Thoracic aorta (tissue), 2 donors: ENCODE measurements at regions not wholly inside any gene's neighbourhood (a gene's known extent, or its start where the extent isn't known, plus 50 kb on each side); places are given as distances from the start of the nearest gene placed in this dataset.

Experiments used
- ATAC-seq: fragments of 150-250 bp; one replicate; pipeline ENCODE4 v1.8.0; 2017; ENCODE audit warnings: low read depth; ENCODE audit not compliant: insufficient number of reproducible peaks, low FRiP score
- DNase-seq: peaks from one replicate; pipeline ENCODE4 v3.0.0-alpha.2; 2020; ENCODE audit warnings: low spot score
- H3K27ac ChIP-seq, 2 donors: fragments of 200-600 bp; sonication (generic); 1 replicate in 1 of 2; 2 replicates in 1 of 2; pipeline ENCODE4 v1.5.1; 2016; ENCODE audit warnings: mild to moderate bottlenecking in 2 of 2, moderate library complexity in 2 of 2
- H3K27me3 ChIP-seq: fragments of 200-600 bp; sonication (generic); replicated peaks from 2 replicates; pipeline ENCODE4 v1.6.0; 2016; ENCODE audit warnings: mild to moderate bottlenecking; ENCODE audit not compliant: insufficient read depth
- H3K36me3 ChIP-seq: fragments of 200-600 bp; sonication (generic); one replicate; pipeline ENCODE4 v1.5.1; 2016
- H3K4me1 ChIP-seq, 2 donors: fragments of 200-600 bp; sonication (generic); 1 replicate in 1 of 2; 2 replicates in 1 of 2; pipeline versions ENCODE4 v1.5.1 to v1.6.0; 2016; ENCODE audit warnings: low read depth in 2 of 2, mild to moderate bottlenecking in 1 of 2; ENCODE audit not compliant: control insufficient read depth in 1 of 2
- H3K4me3 ChIP-seq: fragments of 200-600 bp; sonication (generic); 2 replicates; pipeline ENCODE4 v1.5.1; 2016; ENCODE audit warnings: mild to moderate bottlenecking
- H3K9me3 ChIP-seq: fragments of 200-600 bp; sonication (generic); 2 replicates; pipeline ENCODE4 v1.5.1; 2016
- TF ChIP-seq, protein P1 (sequence below): fragments of 200-600 bp; sonication (generic); IDR thresholded peaks from one replicate; pipeline ENCODE4 v1.5.1; 2019; ENCODE audit warnings: antibody characterized with exemption

DNA sequence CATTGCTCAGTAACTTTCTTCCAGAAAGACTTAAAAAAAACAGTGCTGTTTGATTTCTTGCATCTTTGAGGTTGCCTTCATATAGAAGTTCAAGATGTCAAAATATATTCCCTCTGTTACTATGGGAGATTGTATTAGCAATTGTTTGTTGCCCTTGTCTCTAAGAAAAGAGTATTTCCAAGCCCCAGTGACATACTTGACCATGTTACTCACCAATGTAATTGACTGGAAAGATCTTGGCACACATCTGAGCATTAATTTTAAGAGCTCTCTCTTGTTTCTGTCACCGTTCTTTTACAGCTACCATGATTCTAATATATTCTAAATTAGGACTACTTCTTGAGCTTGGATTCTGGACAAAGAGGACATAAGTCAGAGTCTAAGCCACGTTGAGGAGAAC lies 902.7 kb upstream of the EPHA5 start:
- no peak overlapping the region for H3K27ac ChIP-seq
- no peaks in the 10 kb centered on the region for H3K27me3 ChIP-seq
- no peaks in the 10 kb centered on the region for H3K9me3 ChIP-seq
- DNase-seq, result no peak
- no peaks in the 10 kb centered on the region for H3K36me3 ChIP-seq
- no peak overlapping the region for H3K4me3 ChIP-seq
- TF ChIP-seq, protein P1, sequence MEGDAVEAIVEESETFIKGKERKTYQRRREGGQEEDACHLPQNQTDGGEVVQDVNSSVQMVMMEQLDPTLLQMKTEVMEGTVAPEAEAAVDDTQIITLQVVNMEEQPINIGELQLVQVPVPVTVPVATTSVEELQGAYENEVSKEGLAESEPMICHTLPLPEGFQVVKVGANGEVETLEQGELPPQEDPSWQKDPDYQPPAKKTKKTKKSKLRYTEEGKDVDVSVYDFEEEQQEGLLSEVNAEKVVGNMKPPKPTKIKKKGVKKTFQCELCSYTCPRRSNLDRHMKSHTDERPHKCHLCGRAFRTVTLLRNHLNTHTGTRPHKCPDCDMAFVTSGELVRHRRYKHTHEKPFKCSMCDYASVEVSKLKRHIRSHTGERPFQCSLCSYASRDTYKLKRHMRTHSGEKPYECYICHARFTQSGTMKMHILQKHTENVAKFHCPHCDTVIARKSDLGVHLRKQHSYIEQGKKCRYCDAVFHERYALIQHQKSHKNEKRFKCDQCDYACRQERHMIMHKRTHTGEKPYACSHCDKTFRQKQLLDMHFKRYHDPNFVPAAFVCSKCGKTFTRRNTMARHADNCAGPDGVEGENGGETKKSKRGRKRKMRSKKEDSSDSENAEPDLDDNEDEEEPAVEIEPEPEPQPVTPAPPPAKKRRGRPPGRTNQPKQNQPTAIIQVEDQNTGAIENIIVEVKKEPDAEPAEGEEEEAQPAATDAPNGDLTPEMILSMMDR, result no peak
- ATAC-seq, result no peak
- peaks cover 0 to 23% of the 10 kb centered on the region in 2 donors for H3K4me1 ChIP-seq

DNA sequence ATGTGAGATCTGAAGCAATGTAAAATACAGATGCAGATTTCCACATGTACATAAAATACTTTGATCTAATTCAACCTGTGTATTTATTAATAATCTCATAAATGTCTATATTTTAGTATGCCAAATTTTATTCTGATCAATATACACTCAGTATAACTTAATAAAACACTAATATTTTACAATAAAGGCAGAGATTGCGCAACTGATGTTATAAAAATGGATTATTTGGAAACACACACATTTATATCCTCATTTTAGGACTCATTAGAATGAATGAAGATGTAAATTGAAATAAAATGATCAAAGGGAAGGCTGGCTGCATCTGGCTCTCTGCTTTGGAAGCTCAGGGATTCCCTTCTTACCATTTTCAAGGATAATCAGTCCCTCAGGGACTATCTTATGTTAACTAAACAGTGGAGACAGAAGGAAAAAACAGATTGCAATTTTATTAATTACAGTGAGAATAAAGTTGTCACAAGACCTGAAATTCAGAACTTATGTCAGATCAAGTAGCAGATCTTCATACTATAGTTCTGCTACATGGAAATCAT lies 900.9 kb upstream of the EPHA5 start:
- no peaks in the 10 kb centered on the region for H3K36me3 ChIP-seq
- H3K27me3 ChIP-seq, result no peaks in the 10 kb centered on the region
- H3K4me1 ChIP-seq, result peaks cover 0 to 23% of the 10 kb centered on the region in 2 donors
- no peak overlapping the region for H3K27ac ChIP-seq
- no peak for DNase-seq
- TF ChIP-seq, protein P1, result no peak
- H3K4me3 ChIP-seq, result no peak overlapping the region
- H3K9me3 ChIP-seq, result no peaks in the 10 kb centered on the region
- ATAC-seq, result no peak

DNA sequence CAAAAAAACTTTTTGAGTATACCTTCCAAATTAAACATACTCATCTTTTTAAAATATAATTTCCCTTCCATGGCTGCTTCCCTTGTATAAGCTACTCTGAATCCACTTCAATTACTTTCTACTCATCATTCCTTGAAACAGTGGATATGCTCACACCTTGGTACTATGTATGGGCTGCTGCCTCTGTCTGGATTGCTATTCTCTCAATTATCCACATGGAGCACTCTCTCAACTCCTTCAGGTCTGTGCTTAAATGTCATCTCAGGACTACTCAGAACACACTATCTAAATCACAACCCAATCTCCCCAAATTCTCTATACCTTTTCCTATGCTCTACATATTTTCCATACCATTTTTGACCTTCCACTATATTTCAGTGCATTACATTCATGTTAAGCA lies 898.9 kb upstream of the EPHA5 start:
- H3K36me3 ChIP-seq, result no peaks in the 10 kb centered on the region
- no peaks in the 10 kb centered on the region for H3K27me3 ChIP-seq
- DNase-seq, result no peak
- no peak for ATAC-seq
- no peak overlapping the region for H3K4me3 ChIP-seq
- no peak overlapping the region for H3K27ac ChIP-seq
- no peaks in the 10 kb centered on the region for H3K9me3 ChIP-seq
- H3K4me1 ChIP-seq, result peaks cover 0 to 28% of the 10 kb centered on the region in 2 donors
- TF ChIP-seq, protein P1, result no peak

DNA sequence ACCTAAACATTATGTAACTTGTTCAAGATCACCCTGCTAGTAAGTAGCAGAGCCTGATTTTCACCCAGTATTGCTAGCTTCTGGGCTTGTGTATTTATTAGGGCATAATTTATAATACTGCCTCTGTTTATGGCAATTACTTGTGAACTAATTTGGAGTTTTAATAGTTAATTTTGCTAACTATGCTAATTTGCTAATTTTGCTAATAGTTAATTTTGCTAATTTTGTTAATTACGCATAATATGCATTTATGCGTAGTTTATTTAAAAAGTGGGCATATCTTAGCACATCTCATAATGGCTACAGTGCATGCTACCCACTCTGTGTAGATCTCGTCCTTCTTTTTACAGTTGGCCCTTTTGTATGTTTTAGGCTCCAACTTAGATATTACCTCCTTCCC lies 898.1 kb upstream of the EPHA5 start:
- Histone ChIP-seq H3K36me3 (no peaks in the 10 kb centered on the region), H3K27me3 (no peaks in the 10 kb centered on the region), H3K4me1 (peaks cover 0 to 26% of the 10 kb centered on the region in 2 donors), H3K4me3 (no peak overlapping the region), H3K9me3 (no peaks in the 10 kb centered on the region), H3K27ac (no peak overlapping the region)
- ATAC-seq (no peak), DNase-seq (no peak)
- TF ChIP-seq, protein P1, result no peak

DNA sequence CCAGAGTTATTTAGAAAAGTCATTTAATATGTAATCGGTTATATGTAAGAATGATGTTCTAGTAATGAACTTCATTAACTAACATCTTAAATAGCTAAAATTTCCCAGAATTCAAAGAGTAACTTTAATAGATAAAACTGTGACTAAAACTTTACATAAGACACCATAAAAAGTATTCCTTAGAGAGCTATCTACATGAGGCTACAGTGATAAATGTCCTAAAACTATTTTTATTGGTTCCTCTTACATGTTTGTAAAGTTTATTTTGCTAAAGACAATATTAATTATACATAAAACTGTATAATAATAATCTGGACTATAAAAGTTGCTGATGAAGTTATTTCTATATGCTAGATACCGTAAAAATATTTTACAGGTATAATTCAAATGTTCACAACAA lies 897.7 kb upstream of the EPHA5 start:
- Histone ChIP-seq H3K4me3 (no peak overlapping the region), H3K9me3 (no peaks in the 10 kb centered on the region), H3K27ac (no peak overlapping the region), H3K27me3 (no peaks in the 10 kb centered on the region), H3K4me1 (peaks cover 0 to 22% of the 10 kb centered on the region in 2 donors), H3K36me3 (no peaks in the 10 kb centered on the region)
- TF ChIP-seq, protein P1, result no peak
- ATAC-seq (no peak), DNase-seq (no peak)
